ENCODE measurements at regions not wholly inside any gene's neighbourhood (a gene's known extent, or its start where the extent isn't known, plus 50 kb on each side); places are given as distances from the start of the nearest gene placed in this dataset.

DNA sequence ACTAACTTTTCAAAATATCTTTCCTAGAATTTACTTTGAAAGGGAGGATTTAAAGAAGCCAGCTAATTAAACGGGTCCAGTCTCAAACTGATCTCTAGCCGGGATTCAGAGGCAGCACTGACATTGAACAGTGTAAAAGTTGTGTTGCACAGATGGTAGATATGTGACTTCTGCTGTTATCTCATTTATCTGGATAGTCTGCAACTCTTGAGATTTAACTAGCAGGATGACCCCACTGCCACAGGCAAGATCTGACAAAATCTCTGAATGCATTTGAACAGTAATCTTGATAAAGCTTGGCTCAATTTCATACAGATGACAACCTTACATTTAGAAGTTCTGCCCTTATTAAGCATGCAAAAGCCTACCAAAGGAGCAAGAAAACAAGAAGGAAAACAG, 138.0 kb upstream of the CPNE8 start:
- FAIRE-seq: no peak

DNA sequence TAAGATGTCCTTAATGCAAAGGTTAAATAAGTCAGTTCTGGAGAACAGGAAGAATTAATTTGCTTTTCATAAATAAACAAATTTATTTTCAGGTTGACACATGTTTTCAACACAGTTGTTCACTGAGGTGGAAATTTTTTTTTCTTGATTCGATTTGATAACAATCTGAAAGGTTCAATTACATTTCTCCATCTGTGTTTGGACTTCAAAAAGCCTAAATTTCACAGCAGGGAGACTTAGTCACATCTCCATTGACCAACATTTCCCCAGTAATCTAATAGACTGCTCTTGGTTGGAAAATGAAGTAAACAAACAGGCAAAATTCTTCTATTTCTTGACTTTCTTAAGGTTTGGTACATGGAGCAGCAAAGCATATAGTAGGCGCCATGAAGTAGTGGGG, 134.9 kb upstream of the CPNE8 start:
- FAIRE-seq: no peak

DNA sequence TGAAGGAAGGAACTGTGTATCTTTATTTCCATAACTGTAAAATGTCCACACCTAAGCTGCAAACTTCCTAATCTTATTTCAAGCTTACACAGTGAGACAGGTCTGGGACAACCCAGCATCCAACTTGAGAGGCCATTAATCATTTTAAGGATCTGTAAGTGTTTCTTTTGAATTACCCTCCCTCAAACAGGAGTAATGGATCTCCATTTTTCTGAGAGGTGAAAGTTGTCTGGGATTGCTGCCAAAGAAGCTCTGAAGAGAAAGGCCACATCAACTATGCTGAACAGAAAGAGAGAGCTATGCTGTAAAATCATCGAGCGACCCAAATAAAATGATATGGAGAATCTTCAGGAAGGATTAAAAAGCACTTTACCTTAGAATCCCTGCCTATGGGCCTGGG, 131.7 kb upstream of the CPNE8 start:
- FAIRE-seq: no peak

DNA sequence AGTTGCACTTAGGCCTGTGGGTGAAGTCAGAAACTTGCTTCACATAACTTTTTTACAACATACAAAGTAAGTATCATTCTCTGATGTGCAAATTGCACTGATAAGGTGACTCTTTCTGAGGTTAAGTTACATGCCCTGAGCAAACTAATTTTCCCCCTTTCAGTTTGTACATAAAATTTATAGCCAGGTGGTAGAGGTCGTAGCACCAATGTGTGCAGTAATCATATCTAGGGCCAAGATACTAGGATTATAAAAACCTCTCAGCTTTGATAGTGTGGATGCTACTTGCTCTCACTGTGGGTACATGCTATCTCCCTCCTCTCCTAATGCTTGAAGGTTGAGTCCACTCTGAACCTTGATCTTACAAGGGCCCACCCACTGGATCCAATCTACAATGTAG, 130.7 kb upstream of the CPNE8 start:
- no peak for FAIRE-seq

DNA sequence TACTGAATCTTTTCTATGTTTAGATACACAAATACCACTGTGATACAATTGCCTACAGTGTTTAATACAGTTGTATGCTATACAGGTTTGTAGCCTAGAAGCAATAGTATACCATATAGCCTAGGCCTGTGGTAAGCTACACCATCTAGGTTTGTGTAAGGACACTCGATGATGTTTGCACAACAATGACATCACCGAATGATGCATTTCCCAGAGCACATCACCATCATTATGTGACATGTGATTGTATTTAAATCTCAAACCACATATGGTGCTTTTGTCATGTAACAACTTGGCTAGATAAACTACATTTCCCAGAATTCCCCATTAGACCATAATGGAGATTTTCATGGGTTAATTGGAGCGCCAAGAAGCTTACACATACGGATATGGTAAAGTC, 128.4 kb upstream of the CPNE8 start:
- no peak for FAIRE-seq

DNA sequence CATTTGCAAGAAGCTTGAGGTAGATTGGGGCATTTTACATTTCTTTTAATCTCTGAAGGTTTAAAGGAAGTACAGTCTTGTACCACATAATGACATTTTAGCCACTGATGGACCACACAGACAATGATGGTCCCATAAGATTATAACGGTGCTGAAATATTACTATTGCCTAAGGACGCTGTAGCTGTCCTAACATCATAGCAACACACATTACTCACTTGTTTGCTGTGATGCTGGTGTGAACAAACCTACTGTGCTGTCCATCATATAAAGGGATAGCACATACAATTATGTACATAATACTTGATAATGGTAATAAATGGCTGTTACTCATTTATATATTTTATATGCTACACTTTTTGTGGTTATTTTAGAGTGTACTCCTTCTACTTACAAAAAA, 127.1 kb upstream of the CPNE8 start:
- no peak for FAIRE-seq

DNA sequence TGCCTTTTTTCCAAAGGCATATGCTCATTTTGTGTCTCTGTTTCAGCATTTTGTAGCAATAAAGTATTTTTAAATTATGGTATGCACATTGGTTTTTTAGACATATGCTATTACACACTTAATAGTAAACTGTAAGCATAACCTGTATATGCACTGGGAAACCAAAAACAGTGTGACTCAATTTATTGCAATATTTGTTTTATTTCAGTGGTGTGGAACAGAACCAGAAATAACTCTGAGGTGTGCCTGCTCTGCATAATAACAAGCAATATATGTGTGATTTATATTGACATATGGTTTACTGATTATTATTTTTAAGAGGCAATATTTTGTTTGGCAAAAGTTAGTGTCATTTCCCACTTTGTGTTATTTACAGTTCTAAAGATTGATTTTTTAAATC, 126.6 kb upstream of the CPNE8 start:
- FAIRE-seq: no peak

DNA sequence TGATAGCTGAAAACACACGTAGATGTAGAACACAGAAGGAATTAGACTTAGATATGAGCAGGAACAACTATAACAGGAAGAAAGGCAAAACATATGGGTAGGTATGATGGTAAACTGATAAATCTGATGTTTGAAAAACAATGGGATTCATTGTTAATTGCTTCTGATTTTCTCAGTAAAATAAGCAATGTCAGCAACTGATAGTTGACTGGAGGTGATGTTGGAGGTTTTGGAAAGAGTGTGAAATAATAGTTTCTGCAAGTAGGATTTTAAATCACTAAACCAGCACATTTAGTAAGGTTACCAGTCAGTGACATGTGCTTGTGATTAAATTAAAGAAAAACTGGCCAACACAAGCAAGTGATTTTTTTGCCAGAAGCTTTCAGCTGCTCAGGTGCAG, 123.0 kb upstream of the CPNE8 start:
- no peak for FAIRE-seq

DNA sequence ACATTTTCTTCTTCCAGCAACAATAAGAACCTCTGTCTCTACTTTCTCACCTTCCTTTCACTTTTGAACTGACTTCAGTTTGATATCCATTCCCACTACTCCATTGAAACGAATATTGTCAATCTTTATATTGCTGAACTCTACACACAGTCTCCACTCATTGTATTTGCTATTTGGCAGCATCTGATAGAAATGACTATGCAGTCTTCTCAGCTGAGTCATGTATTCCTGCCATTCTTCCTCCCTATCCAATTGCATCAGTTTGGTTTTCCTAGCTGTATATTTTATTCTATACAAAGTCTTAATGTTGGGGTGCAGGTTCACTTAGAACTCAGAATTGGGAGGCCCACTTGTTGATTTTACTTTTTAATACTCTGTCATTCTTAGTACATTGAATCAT, 107.5 kb upstream of the CPNE8 start:
- no peak for FAIRE-seq

DNA sequence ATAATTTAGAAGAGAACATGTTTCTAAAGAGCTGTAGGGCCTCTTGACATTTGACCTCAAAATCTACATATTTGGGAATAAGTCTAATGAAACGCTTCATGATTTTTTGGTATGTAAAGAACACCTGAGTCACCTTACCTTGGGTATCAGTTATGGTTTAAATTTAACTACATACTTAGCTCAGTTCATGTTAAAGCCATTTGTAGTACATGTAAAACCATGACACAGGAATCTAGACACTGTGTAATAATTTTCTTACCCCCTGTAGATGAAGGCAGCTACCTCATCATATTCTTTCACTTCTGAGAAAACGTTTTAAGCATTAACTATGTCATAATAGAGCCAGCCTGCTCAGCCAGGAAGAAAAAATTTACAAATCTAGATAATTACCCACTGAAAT, 105.8 kb upstream of the CPNE8 start:
- no peak for FAIRE-seq

DNA sequence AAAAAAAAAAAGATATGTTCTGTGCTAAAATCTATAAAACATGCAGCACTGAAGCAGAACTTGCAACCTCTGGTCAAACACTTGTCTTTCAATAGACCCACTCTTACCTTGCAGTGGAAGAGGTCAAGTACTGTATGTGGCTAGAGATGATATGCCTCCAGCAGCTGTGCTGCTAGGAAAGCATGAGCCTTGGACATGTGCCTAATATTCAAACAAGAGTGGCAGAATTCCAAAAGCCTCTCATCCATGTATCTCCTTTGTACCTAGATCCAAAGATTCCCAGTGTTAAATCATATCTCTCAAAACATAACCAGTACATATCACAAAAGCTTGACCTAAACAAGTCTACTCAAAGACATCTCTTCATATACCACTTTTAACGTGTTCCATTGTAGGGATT, 105.0 kb upstream of the CPNE8 start:
- no peak for FAIRE-seq

DNA sequence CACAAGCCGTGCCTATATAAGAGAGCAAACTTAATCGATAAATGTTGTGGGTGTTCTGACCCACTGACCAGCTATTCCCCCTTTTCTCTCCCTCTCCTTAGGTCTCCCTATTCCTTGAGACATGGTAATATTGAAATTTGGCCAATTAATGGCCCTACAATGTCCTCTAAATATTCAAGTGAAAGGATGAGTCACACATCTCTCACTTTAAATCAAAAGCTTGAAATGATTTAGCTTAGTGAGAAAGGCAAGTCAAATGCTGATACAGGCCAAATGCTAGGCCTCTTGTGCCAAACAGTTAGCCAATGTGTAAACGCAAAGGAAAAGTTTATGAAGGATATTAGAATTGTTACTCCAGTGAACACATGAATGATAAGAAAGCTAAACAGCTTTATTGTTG, 102.2 kb upstream of the CPNE8 start:
- no peak for FAIRE-seq

DNA sequence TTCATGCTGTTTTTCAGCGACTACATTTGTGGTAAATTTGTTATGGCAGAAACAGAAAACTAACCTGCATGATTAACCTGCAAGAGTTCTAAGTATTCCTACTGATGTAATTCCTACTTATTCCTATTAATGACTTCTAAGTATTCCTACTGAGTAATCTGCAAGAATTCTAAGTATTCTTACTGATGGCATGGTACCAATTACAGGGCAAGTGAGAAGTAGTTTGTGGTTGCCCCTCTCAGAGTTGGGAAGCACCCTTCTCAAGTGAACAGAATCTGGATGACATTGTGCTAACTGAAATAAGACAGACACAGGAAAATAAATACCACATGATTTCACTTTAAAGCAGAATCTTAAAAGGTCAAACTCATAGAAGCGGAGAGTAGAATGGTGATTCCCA, 100.9 kb upstream of the CPNE8 start:
- FAIRE-seq: no peak

DNA sequence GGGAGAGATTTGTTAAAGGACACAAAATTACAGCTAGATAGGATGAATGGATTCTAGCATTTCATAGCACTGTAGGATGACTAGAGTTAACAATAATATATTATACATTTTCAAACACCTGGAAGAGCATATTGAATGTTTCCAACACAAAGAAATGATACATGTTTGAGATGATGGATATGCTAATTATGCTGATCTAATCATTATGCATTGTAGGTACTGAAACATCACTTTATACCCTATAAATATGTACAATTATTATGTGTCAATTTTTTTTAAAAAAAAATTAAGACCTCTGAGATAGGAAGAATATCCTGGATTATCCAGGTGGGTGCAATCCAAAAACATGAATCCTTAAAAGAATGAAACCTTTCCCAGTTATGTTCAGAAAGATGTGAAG, 100.3 kb upstream of the CPNE8 start:
- no peak for FAIRE-seq

DNA sequence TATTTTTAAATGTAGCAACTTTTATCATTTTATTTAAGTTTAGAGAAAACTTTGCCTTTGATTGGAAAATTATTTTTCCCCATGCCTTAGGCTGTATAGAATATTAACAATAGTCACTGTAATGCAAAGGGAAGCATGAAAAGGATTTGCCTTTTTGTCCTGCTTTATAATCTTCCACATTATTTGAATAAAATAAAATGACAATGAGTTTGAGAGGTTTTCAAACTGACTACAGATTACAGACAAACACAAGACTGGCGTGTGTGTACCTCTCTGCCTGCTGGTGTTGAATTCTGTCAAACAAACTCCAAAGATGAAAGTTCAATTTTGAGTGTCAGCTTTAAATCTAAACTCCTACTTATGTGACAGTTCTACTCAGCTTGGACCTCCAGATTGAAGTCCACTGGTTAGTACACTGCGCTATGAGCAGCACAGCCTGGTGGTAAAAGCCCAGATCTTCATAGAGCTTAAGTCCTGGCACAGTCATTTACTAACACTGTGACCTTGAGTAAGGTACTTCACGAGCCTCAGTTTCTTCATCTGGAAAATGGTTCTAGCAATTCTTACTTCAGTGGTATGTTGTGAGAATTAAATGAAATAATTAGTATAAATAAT, 98.3 kb upstream of the CPNE8 start:
- FAIRE-seq: no peak

DNA sequence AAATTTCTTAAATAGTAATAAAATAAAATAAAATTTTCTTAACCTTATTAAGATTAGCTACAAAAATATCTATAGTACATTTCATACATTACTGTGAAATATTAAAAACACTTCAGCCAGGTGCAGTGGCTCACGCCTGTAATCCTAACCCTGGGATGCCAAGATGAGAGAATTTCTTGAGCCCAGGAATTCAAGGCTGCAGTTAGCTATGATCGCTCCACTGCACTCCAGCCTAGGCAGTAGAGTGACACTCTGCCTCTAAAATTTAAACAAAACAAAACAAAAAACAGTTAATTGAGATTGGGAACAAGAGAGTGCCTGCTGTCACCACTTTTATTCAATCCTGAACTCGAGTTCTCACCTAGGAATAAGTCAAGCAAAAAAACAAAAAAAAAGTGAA, 95.0 kb upstream of the CPNE8 start:
- FAIRE-seq: no peak

DNA sequence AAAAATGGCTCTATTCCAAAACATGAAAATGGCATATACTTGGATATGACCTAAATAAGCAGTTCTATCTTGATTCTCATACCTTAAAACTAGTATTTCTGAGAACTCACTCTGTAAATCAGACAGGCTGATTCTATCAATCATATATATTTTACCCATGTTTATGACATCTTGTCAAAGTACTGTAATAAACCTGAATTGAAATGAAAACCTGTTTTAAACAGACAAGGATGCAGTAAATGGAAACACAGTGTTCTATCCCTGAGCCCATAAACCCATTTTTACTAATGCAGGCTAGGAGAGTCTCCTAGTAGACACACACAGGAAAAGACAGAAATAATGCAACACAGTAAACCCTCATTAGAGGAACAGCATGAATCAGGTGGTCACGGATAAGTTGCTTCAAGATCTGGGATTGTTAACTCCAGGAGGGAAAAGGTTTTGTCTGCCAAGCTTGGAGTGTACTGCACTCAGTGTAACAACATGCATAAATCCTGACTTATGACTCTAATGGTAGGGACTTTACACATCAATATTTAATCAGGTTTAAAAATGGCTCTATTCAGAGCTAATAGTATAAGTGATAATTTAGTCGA, 93.6 kb upstream of the CPNE8 start:
- FAIRE-seq: no peak

DNA sequence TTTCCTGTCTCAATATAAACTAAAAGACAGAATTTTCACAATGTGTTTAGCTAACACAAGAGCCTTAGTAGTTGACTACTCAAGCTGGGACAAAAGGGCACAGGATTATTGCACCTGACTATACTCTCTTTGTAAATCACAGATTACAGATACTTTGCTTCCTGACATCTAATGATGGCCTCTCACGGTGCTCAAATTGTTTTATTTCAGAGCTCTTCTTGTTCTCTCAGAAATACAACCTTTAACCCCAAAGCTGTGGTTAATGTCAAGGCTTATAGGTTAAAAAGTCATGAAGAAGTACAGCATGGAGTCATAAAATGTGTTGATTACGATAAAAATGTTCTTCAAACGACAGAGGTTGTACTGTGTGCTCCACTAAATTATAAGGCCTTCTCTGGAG, 89.9 kb upstream of the CPNE8 start:
- no peak for FAIRE-seq

DNA sequence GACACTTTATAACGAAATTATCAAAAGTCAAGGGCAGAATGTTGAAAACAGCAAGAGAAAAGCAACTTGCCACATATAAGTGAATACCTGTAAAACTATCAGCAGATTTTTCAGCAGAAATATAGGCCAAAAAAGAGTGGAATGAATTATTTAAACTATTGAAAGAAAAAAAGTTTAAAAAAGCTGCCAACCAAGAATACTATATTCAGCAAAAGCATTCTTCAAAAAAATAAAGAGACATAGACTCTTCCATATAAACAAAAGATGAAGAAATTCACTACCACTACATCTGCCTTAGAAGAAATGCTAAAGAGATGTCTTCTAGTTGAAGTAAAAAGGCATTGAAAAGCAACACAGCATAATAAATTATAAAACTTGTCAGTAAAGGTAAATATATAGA, 80.6 kb upstream of the CPNE8 start:
- no peak for FAIRE-seq

DNA sequence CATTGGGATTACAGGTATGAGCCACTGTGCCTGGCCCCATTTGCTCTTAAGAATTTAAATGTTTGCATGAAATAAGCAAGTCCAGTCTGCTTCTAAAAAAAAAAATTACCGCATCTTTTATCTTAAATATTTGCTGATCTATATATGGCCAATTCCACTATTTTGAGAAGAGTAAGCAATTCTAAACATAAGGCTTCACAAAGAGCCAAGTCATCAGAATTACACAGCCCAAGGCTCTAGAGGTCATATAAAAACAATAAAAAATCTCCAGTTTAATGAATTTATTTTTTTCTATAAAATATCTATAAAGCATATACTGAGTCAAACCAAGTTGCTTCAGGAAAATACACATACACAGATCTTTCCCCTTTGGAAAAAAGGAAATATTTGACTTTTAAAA, 79.0 kb upstream of the CPNE8 start:
- no peak for FAIRE-seq

DNA sequence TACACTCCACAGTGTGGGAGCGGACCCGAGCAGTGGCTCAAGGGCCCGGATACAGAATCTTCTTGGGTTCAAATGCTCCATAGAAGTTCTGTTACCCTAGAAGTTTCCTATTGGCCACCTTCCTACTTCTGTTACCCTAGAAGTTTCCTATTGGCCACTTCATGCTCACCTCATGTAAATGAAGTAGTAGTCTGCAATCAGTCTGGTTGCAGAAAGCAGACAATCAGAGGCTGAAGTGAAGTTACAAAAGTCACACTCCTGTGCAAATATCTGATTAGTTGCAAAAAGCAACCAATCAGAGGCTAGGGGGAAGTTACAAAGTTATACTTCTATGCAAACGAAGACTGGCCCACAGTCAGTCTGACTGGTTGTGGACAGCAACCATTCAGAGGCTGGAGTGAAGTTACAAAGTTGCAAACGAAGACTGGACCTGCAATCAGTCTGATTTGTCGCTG, 77.8 kb upstream of the CPNE8 start:
- no peak for FAIRE-seq

DNA sequence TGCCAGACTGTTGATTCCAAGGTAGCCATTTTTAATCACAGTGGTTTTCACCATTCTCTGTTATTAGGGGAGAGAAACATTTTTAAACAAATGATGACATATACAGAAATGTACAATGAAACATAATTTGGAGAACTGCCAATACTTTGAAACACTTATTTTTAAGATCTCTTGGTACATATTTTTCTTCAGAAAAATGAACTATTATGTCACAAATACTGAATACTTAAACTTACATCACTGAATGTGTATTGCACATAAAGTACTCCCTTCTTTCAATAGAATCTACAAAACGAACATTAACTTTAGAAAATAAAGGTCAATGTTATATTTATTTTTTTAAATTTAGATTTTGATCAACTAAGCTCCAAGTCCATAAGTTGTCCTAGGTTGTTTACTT, 71.7 kb upstream of the CPNE8 start:
- no peak for FAIRE-seq

DNA sequence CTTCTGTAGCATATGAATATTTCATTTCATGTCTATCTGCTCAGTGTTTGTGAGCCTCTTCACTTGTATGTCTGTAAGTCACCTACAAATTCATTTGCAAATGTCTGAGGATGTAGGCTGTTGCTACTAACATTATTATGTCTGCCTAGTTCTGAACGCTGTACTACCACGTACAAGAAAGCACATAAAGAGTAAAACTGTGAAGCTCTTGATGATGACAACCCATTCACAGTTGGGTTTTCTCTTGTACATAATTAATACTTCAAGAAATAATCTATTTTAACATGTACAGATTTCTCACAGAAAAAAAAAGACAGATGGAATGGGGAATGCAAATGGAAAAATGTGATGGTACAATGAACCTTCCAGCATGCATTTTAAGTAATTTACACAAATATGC, 64.3 kb upstream of the CPNE8 start:
- FAIRE-seq: no peak

DNA sequence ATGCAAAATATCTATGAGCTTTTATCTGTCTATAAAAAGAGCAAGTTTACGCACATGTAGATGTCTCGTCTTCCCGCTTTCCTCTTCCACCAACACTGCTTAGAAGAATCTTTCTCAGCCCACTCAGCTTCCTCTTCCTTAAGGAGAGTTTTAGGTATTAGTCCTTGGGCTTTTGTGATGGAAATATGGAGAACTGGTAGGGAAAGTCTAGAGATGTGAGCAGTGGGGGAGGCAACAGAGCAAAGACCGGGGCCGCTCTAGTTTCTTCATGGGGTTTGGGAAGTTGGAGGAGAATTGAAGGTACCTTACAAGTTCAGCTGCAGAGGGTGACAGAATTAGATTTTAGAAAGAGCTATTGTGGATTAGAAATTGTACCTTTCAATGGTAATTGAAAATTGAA, 56.3 kb upstream of the CPNE8 start:
- no peak for FAIRE-seq

DNA sequence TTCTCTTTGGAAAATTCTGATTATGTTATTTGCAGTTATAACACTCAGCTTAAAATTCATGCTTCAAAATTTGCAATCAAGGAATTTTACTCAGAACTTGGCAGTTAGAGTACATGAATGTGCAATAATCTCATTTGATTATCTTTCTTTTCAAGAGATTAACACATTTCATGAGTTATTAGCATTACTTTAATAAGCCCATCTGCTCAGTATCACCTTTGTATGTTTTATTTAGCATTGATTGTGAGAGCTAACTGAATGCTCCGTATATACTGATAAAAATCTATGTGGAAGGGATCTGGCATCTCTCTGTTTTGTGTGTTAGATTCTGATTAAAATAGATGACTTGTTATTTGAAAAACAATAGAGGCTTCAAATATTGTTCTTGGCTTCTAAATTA, 55.6 kb upstream of the CPNE8 start:
- FAIRE-seq: no peak

DNA sequence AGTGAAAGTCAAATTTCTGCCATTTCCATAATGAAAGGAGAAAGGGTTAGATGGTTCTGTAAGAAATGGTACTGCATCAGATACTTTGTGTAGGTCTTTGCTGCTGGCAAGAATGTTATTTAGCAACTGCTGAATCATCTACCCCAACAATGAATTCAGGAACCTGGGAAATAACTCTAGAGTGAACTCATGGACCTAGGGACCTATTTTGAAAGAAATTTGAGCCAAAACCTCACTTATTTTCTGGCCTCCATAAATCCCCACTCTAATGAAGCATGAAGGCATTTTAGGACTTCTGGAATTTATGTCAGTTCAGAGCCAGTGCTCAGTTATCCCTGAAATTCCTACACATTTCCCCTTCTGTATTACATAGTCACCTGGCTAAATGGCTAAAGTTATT, 50.9 kb upstream of the CPNE8 start:
- no peak for FAIRE-seq

Measured in islet of Langerhans (tissue), 1 donor.